Testis (tissue), 2 donors: ENCODE measurements at regions not wholly inside any gene's neighbourhood (a gene's known extent, or its start where the extent isn't known, plus 50 kb on each side); places are given as distances from the start of the nearest gene placed in this dataset.

ENCODE experiments used
- CTCF ChIP-seq, 3 experiments: fragments of 450-650 bp in 2 of 3; fragments of 200-600 bp in 1 of 3; sonication (generic) in 1 of 3; IDR thresholded peaks; one replicate each; pipeline ENCODE4 v1.5.1; 2016 to 2019; ENCODE audit warnings: antibody characterized with exemption in 3 of 3, mild to moderate bottlenecking in 2 of 3, moderate library complexity in 1 of 3
- POLR2A ChIP-seq: fragments of 450-650 bp; IDR thresholded peaks from one replicate; pipeline ENCODE4 v1.6.1; 2017; ENCODE audit warnings: antibody characterized with exemption, mild to moderate bottlenecking, moderate library complexity

GRCh38 chr1:187938092-187938491 lies 1109.3 kb downstream of the PLA2G4A start:
- TF ChIP-seq CTCF (IDR thresholded peaks at IDR 0.05) = no peak
- TF ChIP-seq POLR2A = no peak
